Duodenal mucosa (tissue), 2 donors: ENCODE measurements at regions not wholly inside any gene's neighbourhood (a gene's known extent, or its start where the extent isn't known, plus 50 kb on each side); places are given as distances from the start of the nearest gene placed in this dataset.

ENCODE experiments used
- H3K27ac ChIP-seq: one replicate; pipeline ENCODE4 v1.7.0; 2013; ENCODE audit warnings: low read depth, low read length
- H3K27me3 ChIP-seq, 2 donors: one replicate each; pipeline ENCODE4 v1.7.0; 2013; ENCODE audit warnings: low read length in 2 of 2, control low read depth in 1 of 2; ENCODE audit not compliant: insufficient read depth in 2 of 2, control insufficient read depth in 1 of 2
- H3K36me3 ChIP-seq, 2 donors: one replicate each; pipeline ENCODE4 v1.7.0; 2013; ENCODE audit warnings: low read length in 2 of 2, control low read depth in 1 of 2; ENCODE audit not compliant: insufficient read depth in 2 of 2, control insufficient read depth in 1 of 2
- H3K4me1 ChIP-seq, 2 donors: one replicate each; pipeline ENCODE4 v1.7.0; 2013; ENCODE audit warnings: low read length in 2 of 2, control low read depth in 1 of 2; ENCODE audit not compliant: insufficient read depth in 2 of 2, control insufficient read depth in 1 of 2
- H3K4me3 ChIP-seq, 2 donors: one replicate each; pipeline ENCODE4 v1.7.0; 2013; ENCODE audit warnings: low read length in 2 of 2, low read depth in 1 of 2
- H3K9ac ChIP-seq, 2 donors: one replicate each; pipeline ENCODE4 v1.7.0; 2013; ENCODE audit warnings: low read length in 2 of 2, low read depth in 1 of 2
- H3K9me3 ChIP-seq, 2 donors: one replicate each; pipeline ENCODE4 v1.7.0; 2013; ENCODE audit warnings: low read length in 2 of 2, control low read depth in 1 of 2; ENCODE audit not compliant: control insufficient read depth in 1 of 2

DNA sequence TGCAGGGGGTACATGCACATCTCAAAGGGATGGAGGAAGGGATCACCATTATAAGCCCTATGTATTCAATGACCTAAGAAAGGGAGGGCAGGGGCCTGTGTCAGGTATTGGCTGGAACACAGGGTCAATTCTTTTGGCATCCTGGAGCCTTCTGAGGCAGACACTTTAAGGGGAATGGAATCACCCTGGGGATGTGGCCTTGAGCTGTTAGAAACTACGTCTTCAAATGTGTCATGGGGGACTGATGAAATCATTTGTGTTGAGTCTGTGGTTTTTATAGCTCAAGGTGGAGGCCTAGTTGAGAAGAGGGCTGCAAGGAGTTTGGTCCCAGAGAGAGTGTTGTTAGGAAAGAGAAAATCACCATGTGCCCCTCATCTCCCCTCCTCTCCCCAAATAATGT, 206.1 kb upstream of the CELF2 start:
- Histone ChIP-seq H3K27ac (no peak overlapping the region), H3K4me3 (no peak overlapping the region), H3K4me1 (no peaks in the 10 kb centered on the region), H3K36me3 (no peaks in the 10 kb centered on the region), H3K9ac (no peak overlapping the region), H3K27me3 (no peaks in the 10 kb centered on the region), H3K9me3 (no peaks in the 10 kb centered on the region)

- no peaks in the 10 kb centered on the region for H3K27me3 ChIP-seq
- H3K9ac ChIP-seq: no peak overlapping the region
- H3K27ac ChIP-seq: no peak overlapping the region
- no peaks in the 10 kb centered on the region for H3K36me3 ChIP-seq
- H3K9me3 ChIP-seq: no peaks in the 10 kb centered on the region
- no peak overlapping the region for H3K4me3 ChIP-seq
- no peaks in the 10 kb centered on the region for H3K4me1 ChIP-seq
Measured at GRCh38 chr10:10813656-10814055, 204.0 kb upstream of the CELF2 start.

DNA sequence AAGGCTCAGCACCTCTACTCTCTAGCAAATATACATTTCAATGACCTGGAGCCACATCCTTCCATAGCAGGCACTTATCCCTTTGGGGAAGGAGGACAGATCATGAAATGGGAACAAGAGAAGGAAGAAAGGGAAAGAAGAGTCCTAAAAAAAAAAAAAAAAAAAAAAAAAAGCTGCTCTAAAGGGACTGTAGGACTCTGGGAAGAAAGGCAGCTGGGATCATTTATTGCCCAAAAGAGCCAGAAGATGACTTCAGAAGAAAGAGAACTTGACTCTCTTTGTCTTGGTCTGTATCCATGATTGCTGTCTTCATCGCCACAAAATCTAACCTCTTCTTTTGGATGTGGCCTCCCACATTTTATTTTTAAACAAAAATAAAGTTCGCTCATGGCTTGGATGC, 203.6 kb upstream of the CELF2 start:
- Histone ChIP-seq H3K4me3 (no peak overlapping the region), H3K36me3 (no peaks in the 10 kb centered on the region), H3K4me1 (no peaks in the 10 kb centered on the region), H3K9me3 (no peaks in the 10 kb centered on the region), H3K9ac (no peak overlapping the region), H3K27ac (no peak overlapping the region), H3K27me3 (no peaks in the 10 kb centered on the region)

DNA sequence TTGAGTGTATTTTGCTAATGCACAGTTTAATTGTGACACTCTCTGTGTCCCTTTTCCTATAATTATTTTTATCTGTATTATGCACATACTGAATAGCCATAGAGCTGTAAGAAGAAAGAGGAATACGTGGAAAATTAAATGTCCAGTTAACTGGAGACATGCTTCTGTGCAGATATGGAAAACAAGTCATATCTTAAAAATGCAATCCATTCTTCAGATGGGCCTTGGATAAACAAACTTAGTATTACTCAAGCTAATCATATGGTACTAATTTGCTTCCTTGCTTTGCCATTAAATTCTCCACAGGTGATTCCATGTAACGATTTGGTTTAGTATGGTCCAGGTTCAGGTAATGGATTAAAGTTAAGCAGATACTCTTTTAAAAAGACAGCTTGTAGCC, 201.2 kb upstream of the CELF2 start:
- Histone ChIP-seq H3K27ac (no peak overlapping the region), H3K9ac (no peak overlapping the region), H3K36me3 (no peaks in the 10 kb centered on the region), H3K27me3 (no peaks in the 10 kb centered on the region), H3K9me3 (no peaks in the 10 kb centered on the region), H3K4me1 (no peaks in the 10 kb centered on the region), H3K4me3 (no peak overlapping the region)

DNA sequence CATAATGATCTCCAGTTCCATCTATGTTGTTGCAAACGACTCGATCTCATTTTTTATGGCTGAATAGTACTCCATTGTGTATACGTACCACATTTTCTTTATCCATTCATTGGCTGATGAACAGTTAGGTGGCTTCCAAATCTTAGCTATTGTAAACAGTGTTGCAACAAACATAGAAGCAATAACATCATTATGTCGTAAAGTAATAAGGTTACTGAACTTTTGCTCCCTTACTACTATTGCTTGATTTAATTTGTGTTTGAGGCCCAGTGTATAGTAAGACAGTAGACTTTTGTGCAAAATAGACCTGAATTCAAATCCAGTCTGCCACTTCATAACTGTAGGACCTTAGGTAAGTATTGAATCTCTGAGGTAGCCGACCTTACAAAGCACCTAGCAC, 200.1 kb upstream of the CELF2 start:
- no peaks in the 10 kb centered on the region for H3K36me3 ChIP-seq
- no peak overlapping the region for H3K27ac ChIP-seq
- H3K9me3 ChIP-seq: no peaks in the 10 kb centered on the region
- H3K9ac ChIP-seq: no peak overlapping the region
- no peak overlapping the region for H3K4me3 ChIP-seq
- H3K27me3 ChIP-seq: no peaks in the 10 kb centered on the region
- no peaks in the 10 kb centered on the region for H3K4me1 ChIP-seq

DNA sequence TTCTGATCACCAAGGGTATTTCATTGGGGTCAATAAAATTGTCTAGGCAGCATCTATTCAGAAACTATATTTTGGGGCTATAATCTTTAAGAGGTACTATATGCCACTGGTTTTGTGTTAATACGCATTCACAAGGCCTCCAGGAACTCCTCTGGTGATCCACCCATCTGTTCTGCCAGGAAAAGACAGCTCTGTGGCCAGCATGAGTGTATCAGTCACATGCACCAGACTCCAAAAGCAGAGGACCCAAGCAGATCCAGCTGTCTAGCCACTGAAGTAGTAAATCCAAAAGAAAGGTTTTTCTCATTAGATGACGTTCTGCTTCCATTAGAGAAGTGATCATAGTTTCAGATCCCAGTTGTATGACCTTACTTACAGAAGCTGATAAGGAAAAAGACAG, 199.6 kb upstream of the CELF2 start:
- H3K36me3 ChIP-seq: no peaks in the 10 kb centered on the region
- no peak overlapping the region for H3K27ac ChIP-seq
- H3K27me3 ChIP-seq: no peaks in the 10 kb centered on the region

GRCh38 chr10:10819206-10819856, 198.3 kb upstream of the CELF2 start:
- no peaks in the 10 kb centered on the region for H3K9me3 ChIP-seq
- no peaks in the 10 kb centered on the region for H3K4me1 ChIP-seq
- H3K4me3 ChIP-seq: no peak overlapping the region
- no peak overlapping the region for H3K9ac ChIP-seq
- no peaks in the 10 kb centered on the region for H3K27me3 ChIP-seq
- H3K36me3 ChIP-seq: no peaks in the 10 kb centered on the region
- H3K27ac ChIP-seq: no peak overlapping the region

More for the DNA sequence above, 199.6 kb upstream of the CELF2 start:
- Histone ChIP-seq H3K4me3 (no peak overlapping the region), H3K9ac (no peak overlapping the region), H3K9me3 (no peaks in the 10 kb centered on the region), H3K4me1 (no peaks in the 10 kb centered on the region)

- no peaks in the 10 kb centered on the region for H3K4me1 ChIP-seq
- H3K9me3 ChIP-seq: no peaks in the 10 kb centered on the region
- no peak overlapping the region for H3K4me3 ChIP-seq
- H3K36me3 ChIP-seq: no peaks in the 10 kb centered on the region
- H3K9ac ChIP-seq: no peak overlapping the region
- no peak overlapping the region for H3K27ac ChIP-seq
- no peaks in the 10 kb centered on the region for H3K27me3 ChIP-seq
Measured at GRCh38 chr10:10821926-10822325, 195.7 kb upstream of the CELF2 start.

GRCh38 chr10:10824591-10825148, 193.0 kb upstream of the CELF2 start:
- Histone ChIP-seq H3K27me3 (no peaks in the 10 kb centered on the region), H3K4me3 (no peak overlapping the region), H3K9ac (no peak overlapping the region), H3K9me3 (no peaks in the 10 kb centered on the region), H3K27ac (no peak overlapping the region), H3K4me1 (no peaks in the 10 kb centered on the region), H3K36me3 (no peaks in the 10 kb centered on the region)

GRCh38 chr10:10826125-10826524, 191.5 kb upstream of the CELF2 start:
- Histone ChIP-seq H3K27me3 (no peaks in the 10 kb centered on the region), H3K9ac (no peak overlapping the region), H3K36me3 (no peaks in the 10 kb centered on the region), H3K9me3 (no peaks in the 10 kb centered on the region), H3K27ac (no peak overlapping the region), H3K4me3 (no peak overlapping the region), H3K4me1 (no peaks in the 10 kb centered on the region)
